GM12878 (cell line): ENCODE measurements at regions not wholly inside any gene's neighbourhood (a gene's known extent, or its start where the extent isn't known, plus 50 kb on each side); places are given as distances from the start of the nearest gene placed in this dataset.

Source experiments
- IRF5 ChIP-seq: fragments of 450-650 bp; IDR thresholded peaks from 2 replicates; pipeline ENCODE4 v1.6.1; 2017; ENCODE audit warnings: borderline replicate concordance
- YBX1 ChIP-seq: fragments of 450-650 bp; IDR thresholded peaks from 2 replicates; pipeline ENCODE4 v1.6.1; 2016; ENCODE audit warnings: antibody characterized with exemption
- ZBTB40 ChIP-seq: fragments of 450-650 bp; IDR thresholded peaks from 2 replicates; pipeline ENCODE4 v1.6.1; 2016; ENCODE audit warnings: mild to moderate bottlenecking, moderate library complexity, borderline replicate concordance
- TF ChIP-seq, protein P1 (sequence below): fragments of 450-650 bp; IDR thresholded peaks from 2 replicates; pipeline ENCODE4 v1.6.1; 2017; ENCODE audit warnings: antibody characterized with exemption, mild to moderate bottlenecking, moderate library complexity

GRCh38 chr13:91195789-91196188 is 151.7 kb upstream of the MIR17HG start (continued):
- TF ChIP-seq ZBTB40 (no peak), IRF5 (no peak), YBX1 (no peak)
- TF ChIP-seq, protein P1, sequence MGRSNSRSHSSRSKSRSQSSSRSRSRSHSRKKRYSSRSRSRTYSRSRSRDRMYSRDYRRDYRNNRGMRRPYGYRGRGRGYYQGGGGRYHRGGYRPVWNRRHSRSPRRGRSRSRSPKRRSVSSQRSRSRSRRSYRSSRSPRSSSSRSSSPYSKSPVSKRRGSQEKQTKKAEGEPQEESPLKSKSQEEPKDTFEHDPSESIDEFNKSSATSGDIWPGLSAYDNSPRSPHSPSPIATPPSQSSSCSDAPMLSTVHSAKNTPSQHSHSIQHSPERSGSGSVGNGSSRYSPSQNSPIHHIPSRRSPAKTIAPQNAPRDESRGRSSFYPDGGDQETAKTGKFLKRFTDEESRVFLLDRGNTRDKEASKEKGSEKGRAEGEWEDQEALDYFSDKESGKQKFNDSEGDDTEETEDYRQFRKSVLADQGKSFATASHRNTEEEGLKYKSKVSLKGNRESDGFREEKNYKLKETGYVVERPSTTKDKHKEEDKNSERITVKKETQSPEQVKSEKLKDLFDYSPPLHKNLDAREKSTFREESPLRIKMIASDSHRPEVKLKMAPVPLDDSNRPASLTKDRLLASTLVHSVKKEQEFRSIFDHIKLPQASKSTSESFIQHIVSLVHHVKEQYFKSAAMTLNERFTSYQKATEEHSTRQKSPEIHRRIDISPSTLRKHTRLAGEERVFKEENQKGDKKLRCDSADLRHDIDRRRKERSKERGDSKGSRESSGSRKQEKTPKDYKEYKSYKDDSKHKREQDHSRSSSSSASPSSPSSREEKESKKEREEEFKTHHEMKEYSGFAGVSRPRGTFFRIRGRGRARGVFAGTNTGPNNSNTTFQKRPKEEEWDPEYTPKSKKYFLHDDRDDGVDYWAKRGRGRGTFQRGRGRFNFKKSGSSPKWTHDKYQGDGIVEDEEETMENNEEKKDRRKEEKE = no peak
